Small intestine (tissue), 7 donors: ENCODE measurements at regions not wholly inside any gene's neighbourhood (a gene's known extent, or its start where the extent isn't known, plus 50 kb on each side); places are given as distances from the start of the nearest gene placed in this dataset.
"Not testable (repeated sequence)": the region's sequence is repeated elsewhere in the genome, so short reads cannot be mapped to it uniquely, and the experiment has no call there.

ENCODE experiments used
- DNase-seq, 2 donors: peaks; one replicate each; pipeline versions ENCODE4 v3.0.0 to v3.0.0-alpha.2; 2013
- FAIRE-seq: peaks from 2 replicates; lab custom pipeline; 2012; peaks lifted over from hg19 to GRCh38; lab: Jason Lieb, UNC
- H3K27ac ChIP-seq, 3 donors: one replicate each; pipeline ENCODE4 v1.5.1; 2013; ENCODE audit warnings: low read length in 2 of 3, mild to moderate bottlenecking in 2 of 3, control low read depth in 1 of 3, inconsistent platforms in 1 of 3, low read depth in 1 of 3, moderate library complexity in 1 of 3
- H3K27me3 ChIP-seq, 3 donors: one replicate each; pipeline ENCODE4 v1.6.1; 2013; ENCODE audit warnings: low read length in 3 of 3, inconsistent platforms in 1 of 3; ENCODE audit not compliant: control insufficient read depth in 3 of 3, insufficient read depth in 3 of 3
- H3K36me3 ChIP-seq, 3 donors: one replicate each; pipeline ENCODE4 v1.6.1; 2013; ENCODE audit warnings: low read length in 3 of 3, inconsistent platforms in 1 of 3, low read depth in 1 of 3, mild to moderate bottlenecking in 1 of 3, moderate library complexity in 1 of 3; ENCODE audit not compliant: control insufficient read depth in 3 of 3, insufficient read depth in 2 of 3
- H3K4me1 ChIP-seq, 3 donors: one replicate each; pipeline ENCODE4 v1.6.1; 2013; ENCODE audit warnings: low read length in 2 of 3, inconsistent platforms in 1 of 3, low read depth in 1 of 3, mild to moderate bottlenecking in 1 of 3, moderate library complexity in 1 of 3; ENCODE audit not compliant: control insufficient read depth in 3 of 3, insufficient read depth in 2 of 3
- H3K4me3 ChIP-seq, 3 donors: one replicate each; pipeline ENCODE4 v1.5.1; 2013; ENCODE audit warnings: low read length in 3 of 3, control low read depth in 1 of 3, inconsistent platforms in 1 of 3, low read depth in 1 of 3, mild to moderate bottlenecking in 1 of 3, moderate library complexity in 1 of 3
- H3K9me3 ChIP-seq, 2 donors: one replicate each; pipeline ENCODE4 v1.6.1; 2013; ENCODE audit warnings: low read depth in 1 of 2, low read length in 1 of 2; ENCODE audit not compliant: control insufficient read depth in 2 of 2, insufficient read depth in 1 of 2
- WGBS, 3 donors: extraction: QIAGEN DNeasy Blood & Tissue Kit; methylation state at CpG; one replicate each; pipeline ENCODE4 v1.1.7; 2013; 5-methylcytosine and 5-hydroxymethylcytosine counted together
- donor health status: healthy with polysubstance abuse.
- donor health status: control.
- donor health status: control.
- donor health status: Bipolar disorder and iron deficiency.
- donor health status: healthy.

DNA sequence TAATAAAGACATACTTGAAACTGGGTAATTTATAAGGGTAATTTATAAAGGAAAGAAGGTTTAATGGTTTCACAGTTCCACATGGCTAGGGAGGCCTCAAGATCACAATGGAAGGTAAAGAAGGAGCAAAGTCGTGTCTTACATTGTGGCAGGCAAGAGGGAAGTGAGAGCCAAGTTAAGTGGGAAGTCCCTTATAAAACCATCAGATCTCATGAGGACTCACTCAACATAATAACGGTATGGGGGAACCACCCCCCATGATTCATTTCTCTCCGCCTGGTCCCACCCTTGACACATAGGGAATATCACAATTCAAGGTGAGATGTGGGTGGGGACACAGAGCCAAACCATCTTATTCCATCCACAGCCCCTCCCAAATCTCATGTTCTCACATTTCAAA, 76.8 kb upstream of the ZNF678 start:
- H3K9me3 ChIP-seq: peaks cover 0 to 6% of the 10 kb centered on the region in 2 donors
- H3K36me3 ChIP-seq: no peaks in the 10 kb centered on the region
- no peak overlapping the region for H3K27ac ChIP-seq
- FAIRE-seq (no peak), DNase-seq (no peak)
- 67 to 73% (median 72%) methylated on average over 3 of the region's 3 CpGs for WGBS, 3 donors
- H3K4me1 ChIP-seq: no peaks in the 10 kb centered on the region
- H3K27me3 ChIP-seq: no peaks in the 10 kb centered on the region
- H3K4me3 ChIP-seq: no peak overlapping the region

DNA sequence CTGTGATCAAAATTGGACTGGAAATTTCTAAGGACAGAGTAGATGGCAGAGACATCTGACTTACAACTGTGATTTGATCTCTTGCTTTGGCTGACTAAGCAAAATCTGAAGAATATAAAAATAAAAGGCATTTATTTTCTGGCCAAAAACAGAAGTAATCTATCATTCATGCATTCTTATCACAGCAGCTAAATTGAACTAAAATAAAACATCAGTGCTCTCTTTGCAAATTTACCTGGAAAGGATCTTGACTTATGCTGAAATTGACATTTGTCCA, 81.4 kb upstream of the ZNF678 start:
- DNase-seq (no peak), FAIRE-seq (no peak)
- Histone ChIP-seq H3K27ac (no peak overlapping the region), H3K4me3 (no peak overlapping the region), H3K27me3 (peaks cover 0 to 2% (median 0%) of the 10 kb centered on the region in 3 donors), H3K9me3 (no peaks in the 10 kb centered on the region), H3K4me1 (no peaks in the 10 kb centered on the region), H3K36me3 (no peaks in the 10 kb centered on the region)

DNA sequence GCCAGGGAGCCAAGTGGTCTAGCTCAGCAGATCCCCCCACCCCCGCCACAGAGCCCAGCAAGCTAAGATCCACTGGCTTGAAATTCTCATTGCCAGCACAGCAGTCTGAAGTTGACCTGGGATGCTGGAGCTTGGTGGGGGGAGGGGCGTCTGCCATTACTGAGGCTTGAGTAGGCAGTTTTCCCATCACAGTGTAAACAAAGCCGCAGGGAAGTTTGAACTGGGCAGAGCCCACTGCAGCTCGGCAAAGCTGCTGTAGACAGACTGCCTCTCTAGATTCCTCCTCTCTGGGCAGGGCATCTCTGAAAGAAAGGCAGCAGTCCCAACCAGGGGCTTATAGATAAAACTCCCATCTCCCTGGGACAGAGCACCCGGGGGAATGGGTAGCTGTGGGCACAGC, 89.3 kb upstream of the ZNF678 start:
- H3K9me3 ChIP-seq, FAIRE-seq, H3K4me1 ChIP-seq, H3K4me3 ChIP-seq, H3K27ac ChIP-seq, H3K36me3 ChIP-seq, DNase-seq, H3K27me3 ChIP-seq: not testable (repeated sequence)
- 24 to 30% (median 30%) methylated on average over 5 of the region's 5 CpGs for WGBS, 3 donors

DNA sequence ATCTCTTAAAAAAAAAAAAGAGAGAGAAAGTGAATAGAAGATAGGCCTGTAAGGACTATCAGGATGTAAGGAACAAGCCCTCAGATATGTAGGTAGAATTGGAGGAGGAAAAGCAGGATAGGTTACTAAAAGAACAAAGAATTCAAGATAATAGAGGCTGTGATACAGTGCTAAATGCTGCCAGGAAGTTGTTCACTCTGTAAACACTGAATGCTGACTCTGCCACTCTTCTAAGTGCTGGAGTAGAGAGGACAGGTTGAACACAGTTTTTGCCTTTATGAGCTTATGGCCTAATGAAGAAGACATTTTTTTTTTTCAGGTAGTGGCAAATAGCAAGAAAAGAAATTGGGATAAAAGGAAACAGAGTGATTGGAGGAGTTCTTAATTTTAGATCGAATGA, 90.6 kb upstream of the ZNF678 start:
- Histone ChIP-seq H3K27me3 (no peaks in the 10 kb centered on the region), H3K36me3 (no peaks in the 10 kb centered on the region), H3K9me3 (peaks cover 0 to 9% of the 10 kb centered on the region in 2 donors), H3K4me3 (no peak overlapping the region), H3K27ac (no peak overlapping the region), H3K4me1 (no peaks in the 10 kb centered on the region)
- DNase-seq (no peak), FAIRE-seq (no peak)
- WGBS, 3 donors: 82 to 93% (median 83%) methylated on average over 1 of the region's 1 CpG

DNA sequence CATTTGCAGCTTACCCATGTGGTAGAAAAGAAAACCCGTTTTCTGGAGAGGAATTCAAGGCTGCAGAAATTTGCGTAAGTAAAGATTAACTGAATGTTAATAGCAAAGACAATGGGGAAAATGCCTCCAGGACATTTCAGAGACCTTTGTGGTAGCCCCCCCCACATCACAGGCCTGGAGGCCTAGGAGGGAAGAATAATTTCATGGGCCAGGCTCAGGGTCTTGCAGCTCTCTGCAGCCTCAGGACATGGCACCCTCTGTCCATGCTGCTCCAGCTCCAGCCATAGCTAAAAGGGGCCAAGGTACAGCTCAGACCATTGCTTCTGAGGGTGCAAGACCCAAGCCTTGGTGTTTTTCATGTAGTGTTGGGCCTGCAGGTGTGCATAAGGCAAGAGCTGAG, 92.7 kb upstream of the ZNF678 start:
- Histone ChIP-seq H3K4me1 (no peaks in the 10 kb centered on the region), H3K9me3 (peaks cover 0 to 9% of the 10 kb centered on the region in 2 donors), H3K27ac (no peak overlapping the region), H3K36me3 (no peaks in the 10 kb centered on the region), H3K4me3 (no peak overlapping the region), H3K27me3 (no peaks in the 10 kb centered on the region)
- FAIRE-seq: no peak
- no peak for DNase-seq
- WGBS, 3 donors: 93 to 95% (median 94%) methylated on average over 2 of the region's 2 CpGs

DNA sequence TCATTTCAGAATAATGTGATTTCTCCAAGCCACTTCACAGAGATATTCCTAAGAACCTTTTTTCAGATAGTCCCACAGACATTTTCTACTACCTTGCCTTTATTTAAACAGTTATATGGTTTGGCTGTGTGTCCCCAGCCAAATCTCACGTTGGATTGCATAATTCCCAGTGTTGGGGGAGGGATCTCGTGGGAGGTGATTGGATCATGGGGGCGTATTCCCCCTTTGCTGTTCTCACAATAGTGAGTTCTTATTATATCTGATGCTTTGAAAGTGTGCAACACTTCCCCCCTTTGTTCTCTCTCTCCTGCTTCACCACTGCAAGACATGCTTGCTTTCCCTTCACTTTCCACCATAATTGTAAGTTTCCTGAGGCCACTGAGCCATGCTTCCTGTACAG, 93.6 kb upstream of the ZNF678 start:
- H3K27ac ChIP-seq: no peak overlapping the region
- peaks cover 0 to 5% (median 0%) of the 10 kb centered on the region in 3 donors for H3K27me3 ChIP-seq
- DNase-seq (no peak), FAIRE-seq (no peak)
- no peaks in the 10 kb centered on the region for H3K36me3 ChIP-seq
- 55 to 60% (median 60%) methylated on average over 3 of the region's 3 CpGs for WGBS, 3 donors
- peaks cover 0 to 9% of the 10 kb centered on the region in 2 donors for H3K9me3 ChIP-seq
- no peaks in the 10 kb centered on the region for H3K4me1 ChIP-seq
- no peak overlapping the region for H3K4me3 ChIP-seq

DNA sequence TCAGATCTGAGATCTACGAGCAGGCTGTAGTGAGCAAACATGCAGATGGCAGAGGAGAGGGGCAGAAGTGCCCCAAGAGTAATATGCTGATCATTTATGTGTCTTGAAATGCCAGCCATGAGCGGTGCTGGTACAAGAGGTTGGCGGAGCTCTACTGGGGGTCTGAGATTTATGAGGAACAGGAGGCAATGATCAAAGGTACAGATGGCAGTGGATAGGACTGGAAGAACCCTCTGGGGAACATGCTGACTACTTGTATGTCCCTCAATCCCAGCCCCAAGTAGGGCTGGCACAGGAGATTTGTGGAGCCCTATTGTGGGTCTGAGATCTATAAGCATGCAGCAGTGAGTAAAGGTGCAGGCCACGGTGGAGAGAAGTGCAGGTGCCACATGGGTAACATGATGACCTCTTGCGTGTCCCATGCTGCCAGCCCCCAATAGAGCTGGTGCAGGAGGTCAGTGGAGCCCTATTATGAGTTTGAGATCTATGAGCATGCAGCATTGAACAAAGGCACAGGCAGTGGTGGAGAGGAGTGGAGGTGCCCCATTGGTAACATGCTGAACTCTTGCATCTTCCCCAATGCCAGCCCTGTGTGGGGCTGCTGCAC, 97.2 kb upstream of the ZNF678 start:
- no peaks in the 10 kb centered on the region for H3K4me1 ChIP-seq
- 70 to 87% (median 83%) methylated on average over 5 of the region's 5 CpGs for WGBS, 3 donors
- peaks cover 0 to 5% (median 0%) of the 10 kb centered on the region in 3 donors for H3K27me3 ChIP-seq
- DNase-seq: no peak
- H3K4me3 ChIP-seq: no peak overlapping the region
- peaks cover 0 to 6% of the 10 kb centered on the region in 2 donors for H3K9me3 ChIP-seq
- H3K27ac ChIP-seq: no peak overlapping the region
- no peaks in the 10 kb centered on the region for H3K36me3 ChIP-seq
- no peak for FAIRE-seq

DNA sequence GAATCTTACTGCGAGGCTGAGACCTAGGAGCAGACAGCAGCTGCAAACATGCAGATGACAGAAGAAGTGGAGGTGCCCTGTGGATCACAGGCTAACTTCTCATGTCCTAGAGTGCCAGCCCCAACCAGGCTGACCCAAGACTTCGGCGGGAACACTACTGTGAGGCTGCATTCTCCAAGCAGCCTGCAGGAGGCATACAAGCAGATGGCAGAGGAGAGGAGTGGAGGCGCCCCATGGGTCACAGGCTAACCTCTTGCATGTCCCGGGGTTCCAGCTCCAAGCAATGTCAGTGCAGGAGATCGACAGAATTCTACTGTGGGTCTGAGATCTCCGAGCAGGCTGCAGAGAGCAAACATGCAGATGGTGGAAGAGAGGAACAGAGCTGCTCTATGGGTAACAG, 98.1 kb upstream of the ZNF678 start:
- Histone ChIP-seq H3K4me1 (no peaks in the 10 kb centered on the region), H3K4me3 (no peak overlapping the region), H3K27ac (no peak overlapping the region), H3K36me3 (no peaks in the 10 kb centered on the region), H3K9me3 (no peaks in the 10 kb centered on the region), H3K27me3 (peaks cover 0 to 5% (median 0%) of the 10 kb centered on the region in 3 donors)
- WGBS, 3 donors: 72 to 74% (median 73%) methylated on average over 7 of the region's 7 CpGs
- DNase-seq (no peak), FAIRE-seq (no peak)

DNA sequence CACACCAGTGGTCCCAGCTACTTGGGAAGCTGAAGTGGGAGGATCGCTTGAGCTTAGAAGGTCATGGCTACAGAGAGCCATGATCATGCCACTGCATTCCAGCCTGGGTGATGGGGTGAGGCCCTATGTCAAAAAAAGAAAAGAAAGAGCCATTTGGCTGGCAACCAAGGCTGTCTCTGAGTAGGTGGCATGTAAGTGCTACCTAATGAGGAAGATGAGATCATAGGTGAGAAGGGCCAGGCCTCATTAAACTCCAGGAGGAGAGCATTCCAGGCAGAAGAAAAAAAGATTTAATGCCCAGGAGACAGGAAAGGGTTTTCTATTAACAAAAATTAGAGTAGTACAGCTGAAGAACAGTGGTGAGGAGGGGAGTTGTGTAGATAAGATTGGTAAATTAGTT, 103.4 kb upstream of the ZNF678 start:
- H3K27me3 ChIP-seq: no peaks in the 10 kb centered on the region
- H3K9me3 ChIP-seq: no peaks in the 10 kb centered on the region
- no peak overlapping the region for H3K4me3 ChIP-seq
- H3K4me1 ChIP-seq: no peaks in the 10 kb centered on the region
- DNase-seq (no peak), FAIRE-seq (no peak)
- H3K27ac ChIP-seq: no peak overlapping the region
- no peaks in the 10 kb centered on the region for H3K36me3 ChIP-seq
- WGBS, 3 donors: 69 to 97% (median 91%) methylated on average over 1 of the region's 1 CpG
